ENCODE measurements at regions not wholly inside any gene's neighbourhood (a gene's known extent, or its start where the extent isn't known, plus 50 kb on each side); places are given as distances from the start of the nearest gene placed in this dataset.

GRCh38 chr4:141801558-141801957 lies 165.2 kb downstream of the IL15 start:
- intact Hi-C loops (cut with DNase I; ENCODE audit: low total_unique reads): no loop called here
- H3K4me3 ChIP-seq (ENCODE audit: low read depth, poor library complexity, severe bottlenecking): no peak overlapping the region
- 87 to 97% methylated on average over 3 of the region's 3 CpGs for WGBS, 2 donors
- no peak for DNase-seq (ENCODE audit: low spot score in 2 of 2)
- TF ChIP-seq POLR2A (IDR thresholded peaks at IDR 0.05): no peak
- TF ChIP-seq, protein P1, sequence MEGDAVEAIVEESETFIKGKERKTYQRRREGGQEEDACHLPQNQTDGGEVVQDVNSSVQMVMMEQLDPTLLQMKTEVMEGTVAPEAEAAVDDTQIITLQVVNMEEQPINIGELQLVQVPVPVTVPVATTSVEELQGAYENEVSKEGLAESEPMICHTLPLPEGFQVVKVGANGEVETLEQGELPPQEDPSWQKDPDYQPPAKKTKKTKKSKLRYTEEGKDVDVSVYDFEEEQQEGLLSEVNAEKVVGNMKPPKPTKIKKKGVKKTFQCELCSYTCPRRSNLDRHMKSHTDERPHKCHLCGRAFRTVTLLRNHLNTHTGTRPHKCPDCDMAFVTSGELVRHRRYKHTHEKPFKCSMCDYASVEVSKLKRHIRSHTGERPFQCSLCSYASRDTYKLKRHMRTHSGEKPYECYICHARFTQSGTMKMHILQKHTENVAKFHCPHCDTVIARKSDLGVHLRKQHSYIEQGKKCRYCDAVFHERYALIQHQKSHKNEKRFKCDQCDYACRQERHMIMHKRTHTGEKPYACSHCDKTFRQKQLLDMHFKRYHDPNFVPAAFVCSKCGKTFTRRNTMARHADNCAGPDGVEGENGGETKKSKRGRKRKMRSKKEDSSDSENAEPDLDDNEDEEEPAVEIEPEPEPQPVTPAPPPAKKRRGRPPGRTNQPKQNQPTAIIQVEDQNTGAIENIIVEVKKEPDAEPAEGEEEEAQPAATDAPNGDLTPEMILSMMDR (IDR thresholded peaks at IDR 0.05): no peak

GRCh38 chr4:141802333-141802732 lies 165.9 kb downstream of the IL15 start:
- 91 to 95% methylated on average over 1 of the region's 1 CpG for WGBS, 2 donors
- H3K4me3 ChIP-seq (ENCODE audit: low read depth, poor library complexity, severe bottlenecking): no peak overlapping the region
- TF ChIP-seq POLR2A (IDR thresholded peaks at IDR 0.05): no peak
- intact Hi-C loops (cut with DNase I; ENCODE audit: low total_unique reads): no loop called here
- no peak for DNase-seq (ENCODE audit: low spot score in 2 of 2)

DNA sequence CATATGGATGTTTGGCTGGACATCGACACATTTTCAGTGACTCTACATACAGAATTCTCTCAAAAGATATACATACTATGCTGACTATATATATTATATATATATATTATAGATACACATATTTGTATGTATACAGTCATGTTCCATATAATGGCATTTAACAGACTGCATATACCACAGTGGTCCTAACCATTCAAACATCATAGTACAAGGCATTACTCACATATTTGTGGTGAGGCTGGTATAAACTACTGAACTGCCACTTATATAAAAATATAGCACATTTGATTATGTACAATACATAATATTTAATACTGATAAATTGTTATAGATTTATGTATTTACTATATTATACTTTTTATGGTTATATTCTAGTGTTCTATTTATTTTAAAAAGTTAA lies 168.5 kb downstream of the IL15 start:
- intact Hi-C loops (cut with DNase I; ENCODE audit: low total_unique reads): no loop called here
- H3K4me3 ChIP-seq (ENCODE audit: low read depth, poor library complexity, severe bottlenecking): no peak overlapping the region
- TF ChIP-seq, protein P1 (IDR thresholded peaks at IDR 0.05): no peak
- TF ChIP-seq POLR2A (IDR thresholded peaks at IDR 0.05): no peak
- no peak for DNase-seq (ENCODE audit: low spot score in 2 of 2)
- 93 to 98% methylated on average over 1 of the region's 1 CpG for WGBS, 2 donors

DNA sequence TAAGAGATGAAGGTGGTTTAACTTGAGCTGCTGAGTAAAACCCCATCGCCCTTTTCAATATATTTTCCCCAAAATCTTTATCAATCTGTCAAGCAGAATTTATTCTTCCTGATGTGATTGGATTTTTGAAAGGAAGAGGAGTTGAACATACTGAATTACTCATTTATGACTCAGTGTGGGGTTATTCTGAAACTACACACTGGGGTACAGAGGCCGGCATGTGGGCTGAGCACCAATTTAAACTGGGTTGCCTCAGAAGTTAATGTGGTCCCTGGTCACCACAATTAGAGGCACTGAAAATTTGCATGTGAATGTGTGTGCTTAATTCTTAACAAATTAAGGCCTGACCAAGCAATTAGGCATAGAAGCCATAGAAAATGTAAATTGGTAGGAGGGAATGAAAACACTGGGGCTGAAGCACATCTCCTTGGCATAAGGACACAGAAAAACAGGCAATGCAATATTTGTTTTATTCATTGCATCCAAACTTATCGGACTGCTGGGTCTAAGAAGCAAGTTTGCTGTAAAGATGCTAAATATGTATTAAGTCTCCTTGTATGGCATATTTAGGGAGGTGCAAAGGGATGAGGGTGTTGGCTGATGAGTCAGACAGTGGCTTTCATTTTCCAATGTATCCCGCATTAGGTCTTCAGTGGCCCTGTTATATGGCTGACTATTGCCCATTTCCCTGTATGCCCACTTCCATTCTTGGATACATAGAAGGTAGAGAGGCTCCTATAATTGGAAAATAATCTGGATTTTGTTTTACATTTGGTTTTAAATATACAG lies 170.9 kb downstream of the IL15 start:
- WGBS, 2 donors: 84 to 89% methylated on average over 4 of the region's 4 CpGs
- TF ChIP-seq POLR2A (IDR thresholded peaks at IDR 0.05): no peak
- TF ChIP-seq, protein P1 (IDR thresholded peaks at IDR 0.05): no peak
- no peak for DNase-seq (ENCODE audit: low spot score in 2 of 2)
- H3K4me3 ChIP-seq (ENCODE audit: low read depth, poor library complexity, severe bottlenecking): no peak overlapping the region
- intact Hi-C loops (cut with DNase I; ENCODE audit: low total_unique reads): no loop called here

GRCh38 chr4:141810038-141810711 lies 173.8 kb downstream of the IL15 start:
- no peak for DNase-seq (ENCODE audit: low spot score in 2 of 2)
- no peak for TF ChIP-seq POLR2A (IDR thresholded peaks at IDR 0.05)
- TF ChIP-seq, protein P1 (IDR thresholded peaks at IDR 0.05): no peak
- intact Hi-C loops (cut with DNase I; ENCODE audit: low total_unique reads): no loop called here

GRCh38 chr4:141810712-141811375 lies 174.5 kb downstream of the IL15 start:
- H3K4me3 ChIP-seq (ENCODE audit: low read depth, poor library complexity, severe bottlenecking): no peak overlapping the region
- DNase-seq (ENCODE audit: low spot score in 2 of 2): no peak
- 90 to 94% methylated on average over 6 of the region's 6 CpGs for WGBS, 2 donors
- intact Hi-C loops (cut with DNase I; ENCODE audit: low total_unique reads): no loop called here
- TF ChIP-seq, protein P1 (IDR thresholded peaks at IDR 0.05): no peak
- no peak for TF ChIP-seq POLR2A (IDR thresholded peaks at IDR 0.05)

More at GRCh38 chr4:141810038-141810711, 173.8 kb downstream of the IL15 start:
- H3K4me3 ChIP-seq (ENCODE audit: low read depth, poor library complexity, severe bottlenecking): no peak overlapping the region
- WGBS, 2 donors: 78 to 83% methylated on average over 5 of the region's 5 CpGs

Data from lower leg skin (tissue), 4 donors.